HUES64 (cell line): ENCODE measurements at regions not wholly inside any gene's neighbourhood (a gene's known extent, or its start where the extent isn't known, plus 50 kb on each side); places are given as distances from the start of the nearest gene placed in this dataset.

Experiments used
- H3K27ac ChIP-seq: 2 replicates; pipeline ENCODE4 v1.7.0; 2013; ENCODE audit warnings: low read depth, low read length, inconsistent platforms
- H3K27me3 ChIP-seq: 2 replicates; pipeline ENCODE4 v1.6.1; 2013; ENCODE audit warnings: mild to moderate bottlenecking, low read length; ENCODE audit not compliant: insufficient read depth
- H3K36me3 ChIP-seq: 2 replicates; pipeline ENCODE4 v1.6.1; 2013; ENCODE audit warnings: mild to moderate bottlenecking, low read length; ENCODE audit not compliant: insufficient read depth
- H3K4me1 ChIP-seq: 2 replicates; pipeline ENCODE4 v1.6.1; 2013; ENCODE audit warnings: mild to moderate bottlenecking, low read length, moderate library complexity; ENCODE audit not compliant: insufficient read depth
- H3K4me3 ChIP-seq: 2 replicates; pipeline ENCODE4 v1.5.1; 2013; ENCODE audit warnings: mild to moderate bottlenecking, low read length, moderate library complexity
- H3K9ac ChIP-seq: 2 replicates; pipeline ENCODE4 v1.6.1; 2013; ENCODE audit warnings: mild to moderate bottlenecking, low read depth, low read length
- H3K9me3 ChIP-seq: 2 replicates; pipeline ENCODE4 v1.6.1; 2013; ENCODE audit warnings: low read depth, low read length; ENCODE audit not compliant: insufficient read depth
- WGBS: fragments of 150-250, 120-280 bp; methylation state at CpG from one replicate; pipeline ENCODE4 v1.1.7; 2013; ENCODE audit warnings: missing lambda C conversion rate; 5-methylcytosine and 5-hydroxymethylcytosine counted together

- no peaks in the 10 kb centered on the region for H3K36me3 ChIP-seq
- H3K27me3 ChIP-seq = no peaks in the 10 kb centered on the region
- 97% methylated on average over 8 of the region's 8 CpGs for WGBS
- H3K4me3 ChIP-seq = no peak overlapping the region
- H3K27ac ChIP-seq = no peak overlapping the region
- H3K9ac ChIP-seq = no peak overlapping the region
- no peaks in the 10 kb centered on the region for H3K4me1 ChIP-seq
- H3K9me3 ChIP-seq = no peaks in the 10 kb centered on the region
Observed at GRCh38 chr3:72475258-72476138, 372.7 kb downstream of the SHQ1 start.

- no peak overlapping the region for H3K27ac ChIP-seq
- H3K9ac ChIP-seq = no peak overlapping the region
- H3K4me3 ChIP-seq = no peak overlapping the region
- H3K36me3 ChIP-seq = no peaks in the 10 kb centered on the region
- no peaks in the 10 kb centered on the region for H3K4me1 ChIP-seq
- H3K27me3 ChIP-seq = no peaks in the 10 kb centered on the region
- H3K9me3 ChIP-seq = no peaks in the 10 kb centered on the region
- WGBS = 96% methylated on average over 4 of the region's 4 CpGs
Observed at GRCh38 chr3:72474775-72475174, 373.5 kb downstream of the SHQ1 start.

- Histone ChIP-seq H3K27ac (no peak overlapping the region), H3K27me3 (no peaks in the 10 kb centered on the region), H3K9ac (no peak overlapping the region), H3K4me1 (no peaks in the 10 kb centered on the region), H3K4me3 (no peak overlapping the region), H3K36me3 (no peaks in the 10 kb centered on the region), H3K9me3 (no peaks in the 10 kb centered on the region)
- 72% methylated on average over 5 of the region's 5 CpGs for WGBS
Observed at GRCh38 chr3:72473156-72473555, 375.1 kb downstream of the SHQ1 start.

GRCh38 chr3:72470904-72471417, 377.3 kb downstream of the SHQ1 start:
- no peaks in the 10 kb centered on the region for H3K36me3 ChIP-seq
- H3K27me3 ChIP-seq = no peaks in the 10 kb centered on the region
- WGBS = 89% methylated on average over 3 of the region's 5 CpGs
- H3K9me3 ChIP-seq = no peaks in the 10 kb centered on the region
- H3K4me3 ChIP-seq = no peak overlapping the region
- H3K27ac ChIP-seq = no peak overlapping the region
- H3K9ac ChIP-seq = no peak overlapping the region
- no peaks in the 10 kb centered on the region for H3K4me1 ChIP-seq

- H3K4me1 ChIP-seq = no peaks in the 10 kb centered on the region
- no peaks in the 10 kb centered on the region for H3K36me3 ChIP-seq
- WGBS = 71% methylated on average over 2 of the region's 2 CpGs
- H3K4me3 ChIP-seq = no peak overlapping the region
- H3K27me3 ChIP-seq = no peaks in the 10 kb centered on the region
- H3K9ac ChIP-seq = no peak overlapping the region
- no peak overlapping the region for H3K27ac ChIP-seq
- H3K9me3 ChIP-seq = no peaks in the 10 kb centered on the region
Observed at GRCh38 chr3:72465853-72466252, 382.4 kb downstream of the SHQ1 start.

- 86% methylated on average over 9 of the region's 9 CpGs for WGBS
- H3K9me3 ChIP-seq = no peaks in the 10 kb centered on the region
- peaks cover 2% of the 10 kb centered on the region; the same call in 1 of the 2 replicates for H3K4me1 ChIP-seq
- H3K27ac ChIP-seq = no peak overlapping the region
- H3K9ac ChIP-seq = no peak overlapping the region
- H3K27me3 ChIP-seq = no peaks in the 10 kb centered on the region
- H3K36me3 ChIP-seq = no peaks in the 10 kb centered on the region
- no peak overlapping the region for H3K4me3 ChIP-seq
Observed at GRCh38 chr3:72463083-72463482, 385.2 kb downstream of the SHQ1 start.

GRCh38 chr3:72462595-72463011, 385.6 kb downstream of the SHQ1 start:
- no peak overlapping the region for H3K9ac ChIP-seq
- no peaks in the 10 kb centered on the region for H3K27me3 ChIP-seq
- 92% methylated on average over 5 of the region's 6 CpGs for WGBS
- H3K4me1 ChIP-seq = peaks cover 2% of the 10 kb centered on the region; the same call in 1 of the 2 replicates
- H3K9me3 ChIP-seq = no peaks in the 10 kb centered on the region
- H3K36me3 ChIP-seq = no peaks in the 10 kb centered on the region
- H3K4me3 ChIP-seq = no peak overlapping the region
- no peak overlapping the region for H3K27ac ChIP-seq

- H3K4me1 ChIP-seq = peaks cover 2% of the 10 kb centered on the region; the same call in 1 of the 2 replicates
- no peak overlapping the region for H3K27ac ChIP-seq
- no peak overlapping the region for H3K9ac ChIP-seq
- no peaks in the 10 kb centered on the region for H3K36me3 ChIP-seq
- H3K9me3 ChIP-seq = no peaks in the 10 kb centered on the region
- no peaks in the 10 kb centered on the region for H3K27me3 ChIP-seq
- 75% methylated on average over 4 of the region's 4 CpGs for WGBS
- H3K4me3 ChIP-seq = no peak overlapping the region
Observed at GRCh38 chr3:72461787-72462186, 386.5 kb downstream of the SHQ1 start.

GRCh38 chr3:72460205-72461174, 387.8 kb downstream of the SHQ1 start:
- Histone ChIP-seq H3K27me3 (no peaks in the 10 kb centered on the region), H3K4me3 (no peak overlapping the region), H3K4me1 (peaks cover 2% of the 10 kb centered on the region; the same call in 1 of the 2 replicates), H3K36me3 (no peaks in the 10 kb centered on the region), H3K9ac (no peak overlapping the region), H3K27ac (no peak overlapping the region), H3K9me3 (no peaks in the 10 kb centered on the region)
- WGBS = 89% methylated on average over 6 of the region's 8 CpGs

GRCh38 chr3:72459588-72459987, 388.7 kb downstream of the SHQ1 start:
- peaks cover 2% of the 10 kb centered on the region; the same call in 1 of the 2 replicates for H3K4me1 ChIP-seq
- no peaks in the 10 kb centered on the region for H3K36me3 ChIP-seq

GRCh38 chr3:72458375-72458774, 389.9 kb downstream of the SHQ1 start:
- Histone ChIP-seq H3K9ac (no peak overlapping the region), H3K9me3 (no peaks in the 10 kb centered on the region), H3K36me3 (no peaks in the 10 kb centered on the region), H3K4me3 (no peak overlapping the region), H3K4me1 (peaks cover 2% of the 10 kb centered on the region; the same call in 1 of the 2 replicates), H3K27me3 (no peaks in the 10 kb centered on the region), H3K27ac (no peak overlapping the region)
- WGBS = 94% methylated on average over 3 of the region's 4 CpGs

More at GRCh38 chr3:72459588-72459987, 388.7 kb downstream of the SHQ1 start:
- H3K27me3 ChIP-seq = no peaks in the 10 kb centered on the region
- H3K4me3 ChIP-seq = no peak overlapping the region
- H3K27ac ChIP-seq = no peak overlapping the region
- no peak overlapping the region for H3K9ac ChIP-seq
- no peaks in the 10 kb centered on the region for H3K9me3 ChIP-seq
